ENCODE measurements at regions not wholly inside any gene's neighbourhood (a gene's known extent, or its start where the extent isn't known, plus 50 kb on each side); places are given as distances from the start of the nearest gene placed in this dataset.

DNA sequence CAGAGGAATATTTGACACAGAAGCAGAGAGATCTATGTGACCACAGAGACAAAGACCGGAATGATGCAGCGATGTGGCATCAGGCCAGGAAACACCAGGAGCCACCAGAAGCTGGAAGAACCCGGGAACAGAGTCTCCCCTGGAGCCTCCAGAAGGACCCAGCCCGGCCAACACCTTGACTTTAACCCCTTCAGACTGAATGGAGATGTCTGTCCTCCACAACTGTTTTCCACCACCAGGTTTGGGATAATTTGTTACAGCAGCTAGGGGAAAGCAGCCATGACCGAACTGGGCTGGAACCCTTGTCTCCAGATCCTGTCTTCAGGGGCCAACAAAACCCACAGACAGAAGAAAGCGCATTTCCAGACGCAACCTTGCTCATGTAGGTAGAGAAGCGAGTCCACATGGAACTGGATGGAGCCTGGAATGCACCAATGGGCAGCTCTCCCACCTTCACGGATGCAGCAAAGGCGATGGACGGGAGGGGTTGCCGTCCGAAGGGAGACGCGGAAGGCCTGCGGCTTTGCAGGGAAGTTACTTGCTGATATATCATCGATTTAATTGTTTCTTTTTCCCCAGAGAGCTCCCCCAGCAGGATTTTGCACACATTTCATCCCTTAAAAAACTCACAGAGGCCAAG lies 396.6 kb downstream of the NPHP4 start:
- H3K4me3 ChIP-seq (ENCODE audit: insufficient read depth, low read length): no peak overlapping the region
- no peak overlapping the region for H3K27ac ChIP-seq (ENCODE audit: low read depth, low read length)
- no peaks in the 10 kb centered on the region for H3K36me3 ChIP-seq (ENCODE audit: insufficient read depth, low read length)
- no peaks in the 10 kb centered on the region for H3K4me1 ChIP-seq (ENCODE audit: insufficient read depth, low read length)
- no peaks in the 10 kb centered on the region for H3K27me3 ChIP-seq (ENCODE audit: insufficient read depth, low read length)
- no peak for DNase-seq (ENCODE audit: insufficient read length, low spot score, missing footprints)
- H4K20me1 ChIP-seq (ENCODE audit: insufficient read depth, low read length): no peaks in the 10 kb centered on the region
- H2AFZ ChIP-seq (ENCODE audit: low read length): no peak overlapping the region
- no peaks in the 10 kb centered on the region for H3K9me3 ChIP-seq (ENCODE audit: low read depth, low read length)
- no peaks in the 10 kb centered on the region for H3K79me2 ChIP-seq (ENCODE audit: insufficient read depth, low read length)
- no peak overlapping the region for H3K4me2 ChIP-seq (ENCODE audit: insufficient read depth, low read length)
- no peak for TF ChIP-seq CTCF (IDR thresholded peaks at IDR 0.05; ENCODE audit: extremely low read depth, low read depth, low read length)

GRCh38 chr1:5594056-5594956 lies 397.9 kb downstream of the NPHP4 start:
- no peaks in the 10 kb centered on the region for H3K36me3 ChIP-seq (ENCODE audit: insufficient read depth, low read length)
- H3K4me2 ChIP-seq (ENCODE audit: insufficient read depth, low read length): no peak overlapping the region
- no peaks in the 10 kb centered on the region for H3K4me1 ChIP-seq (ENCODE audit: insufficient read depth, low read length)
- no peaks in the 10 kb centered on the region for H3K27me3 ChIP-seq (ENCODE audit: insufficient read depth, low read length)
- H3K9me3 ChIP-seq (ENCODE audit: low read depth, low read length): no peaks in the 10 kb centered on the region
- H2AFZ ChIP-seq (ENCODE audit: low read length): no peak overlapping the region
- H4K20me1 ChIP-seq (ENCODE audit: insufficient read depth, low read length): no peaks in the 10 kb centered on the region
- DNase-seq (ENCODE audit: insufficient read length, low spot score, missing footprints): peak; percentile 39
- no peaks in the 10 kb centered on the region for H3K79me2 ChIP-seq (ENCODE audit: insufficient read depth, low read length)
- H3K4me3 ChIP-seq (ENCODE audit: insufficient read depth, low read length): no peak overlapping the region
- TF ChIP-seq CTCF (IDR thresholded peaks at IDR 0.05; ENCODE audit: extremely low read depth, low read depth, low read length): no peak
- no peak overlapping the region for H3K27ac ChIP-seq (ENCODE audit: low read depth, low read length)

DNA sequence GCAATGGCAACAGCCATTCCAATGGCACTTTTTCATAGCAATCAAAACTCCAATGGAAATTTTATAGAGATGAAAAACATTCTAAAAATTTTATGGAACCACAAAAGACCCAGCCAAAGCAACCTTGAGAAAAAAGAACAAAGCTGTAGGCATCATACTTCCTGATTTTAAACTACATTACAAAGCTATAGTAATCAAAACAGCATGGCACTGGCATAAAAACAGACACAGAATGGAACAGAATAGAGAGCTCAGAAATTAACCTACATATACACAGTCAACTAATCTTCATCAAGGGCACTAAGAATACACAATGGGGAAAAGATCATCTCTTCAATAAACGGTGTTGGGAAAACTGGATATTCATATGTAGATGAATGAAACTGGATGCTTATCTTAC lies 401.5 kb downstream of the NPHP4 start:
- Histone ChIP-seq H3K4me3 (ENCODE audit: insufficient read depth, low read length) (no peak overlapping the region), H3K36me3 (ENCODE audit: insufficient read depth, low read length) (no peaks in the 10 kb centered on the region), H3K9me3 (ENCODE audit: low read depth, low read length) (no peaks in the 10 kb centered on the region), H4K20me1 (ENCODE audit: insufficient read depth, low read length) (no peaks in the 10 kb centered on the region), H3K4me1 (ENCODE audit: insufficient read depth, low read length) (no peaks in the 10 kb centered on the region), H3K79me2 (ENCODE audit: insufficient read depth, low read length) (no peaks in the 10 kb centered on the region), H3K27me3 (ENCODE audit: insufficient read depth, low read length) (no peaks in the 10 kb centered on the region), H2AFZ (ENCODE audit: low read length) (no peak overlapping the region), H3K27ac (ENCODE audit: low read depth, low read length) (no peak overlapping the region), H3K4me2 (ENCODE audit: insufficient read depth, low read length) (no peak overlapping the region)
- DNase-seq (ENCODE audit: insufficient read length, low spot score, missing footprints): no peak
- TF ChIP-seq CTCF (IDR thresholded peaks at IDR 0.05; ENCODE audit: extremely low read depth, low read depth, low read length): no peak

DNA sequence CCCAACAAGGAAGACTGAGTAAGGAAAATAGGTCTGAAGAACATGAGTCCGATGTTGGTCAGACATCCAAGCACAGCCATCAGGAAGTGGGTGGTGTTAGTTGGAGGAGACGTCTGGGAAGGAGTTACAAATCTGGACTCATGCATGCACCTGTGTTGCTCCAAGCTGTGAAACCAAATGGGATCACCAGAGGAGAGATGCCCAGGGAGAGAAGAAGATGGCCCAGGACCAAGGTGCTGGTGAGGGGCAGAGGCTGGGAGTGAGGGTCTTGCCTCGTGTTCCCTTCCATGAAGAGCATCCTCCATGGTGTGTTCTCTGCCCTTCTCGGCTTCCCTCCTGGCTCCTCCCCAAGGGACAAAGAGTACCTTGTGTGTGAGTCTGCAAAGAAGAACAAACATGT lies 405.6 kb downstream of the NPHP4 start:
- no peak overlapping the region for H3K27ac ChIP-seq (ENCODE audit: low read depth, low read length)
- H3K4me2 ChIP-seq (ENCODE audit: insufficient read depth, low read length): no peak overlapping the region
- DNase-seq (ENCODE audit: insufficient read length, low spot score, missing footprints): no peak
- no peaks in the 10 kb centered on the region for H3K4me1 ChIP-seq (ENCODE audit: insufficient read depth, low read length)
- no peaks in the 10 kb centered on the region for H4K20me1 ChIP-seq (ENCODE audit: insufficient read depth, low read length)
- no peaks in the 10 kb centered on the region for H3K36me3 ChIP-seq (ENCODE audit: insufficient read depth, low read length)
- H3K27me3 ChIP-seq (ENCODE audit: insufficient read depth, low read length): no peaks in the 10 kb centered on the region
- no peak overlapping the region for H2AFZ ChIP-seq (ENCODE audit: low read length)
- no peaks in the 10 kb centered on the region for H3K79me2 ChIP-seq (ENCODE audit: insufficient read depth, low read length)
- TF ChIP-seq CTCF (IDR thresholded peaks at IDR 0.05; ENCODE audit: extremely low read depth, low read depth, low read length): no peak
- H3K9me3 ChIP-seq (ENCODE audit: low read depth, low read length): peaks cover 2% of the 10 kb centered on the region
- no peak overlapping the region for H3K4me3 ChIP-seq (ENCODE audit: insufficient read depth, low read length)
